Activated naive CD4-positive, alpha-beta T cell treated with anti-CD3 and anti-CD28 coated beads, Interleukin-2, amount 50 U/mL, for 16 hours (primary cell): ENCODE measurements at regions not wholly inside any gene's neighbourhood (a gene's known extent, or its start where the extent isn't known, plus 50 kb on each side); places are given as distances from the start of the nearest gene placed in this dataset.
"Not testable (repeated sequence)": the region's sequence is repeated elsewhere in the genome, so short reads cannot be mapped to it uniquely, and the experiment has no call there.

Experiments
- DNase-seq: peaks from one replicate; pipeline ENCODE4 v3.0.0-alpha.2; 2020

DNA sequence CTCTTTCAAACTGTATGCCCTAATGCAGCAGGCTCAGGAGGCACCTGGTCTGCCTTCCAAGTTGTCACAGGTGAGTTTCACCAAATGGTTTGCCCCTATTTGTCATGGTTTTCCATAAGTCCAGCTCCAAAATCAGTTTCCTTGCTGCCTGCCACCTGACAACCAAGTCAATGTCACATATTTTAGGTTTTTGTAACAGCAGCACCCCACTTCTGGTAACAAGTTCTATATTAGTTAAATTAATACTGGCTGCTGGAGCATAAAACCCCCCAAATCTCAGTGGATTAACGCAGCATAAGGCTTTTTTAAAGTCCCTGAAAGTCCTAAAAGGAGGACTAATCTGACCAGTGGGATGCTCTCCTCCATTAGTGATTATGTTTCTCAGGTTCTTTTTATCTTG, 200.7 kb downstream of the RRAGC start:
- DNase-seq = no peak

- DNase-seq = no peak
These were observed 201.7 kb downstream of the RRAGC start for GRCh38 chr1:38657873-38658272.

DNA sequence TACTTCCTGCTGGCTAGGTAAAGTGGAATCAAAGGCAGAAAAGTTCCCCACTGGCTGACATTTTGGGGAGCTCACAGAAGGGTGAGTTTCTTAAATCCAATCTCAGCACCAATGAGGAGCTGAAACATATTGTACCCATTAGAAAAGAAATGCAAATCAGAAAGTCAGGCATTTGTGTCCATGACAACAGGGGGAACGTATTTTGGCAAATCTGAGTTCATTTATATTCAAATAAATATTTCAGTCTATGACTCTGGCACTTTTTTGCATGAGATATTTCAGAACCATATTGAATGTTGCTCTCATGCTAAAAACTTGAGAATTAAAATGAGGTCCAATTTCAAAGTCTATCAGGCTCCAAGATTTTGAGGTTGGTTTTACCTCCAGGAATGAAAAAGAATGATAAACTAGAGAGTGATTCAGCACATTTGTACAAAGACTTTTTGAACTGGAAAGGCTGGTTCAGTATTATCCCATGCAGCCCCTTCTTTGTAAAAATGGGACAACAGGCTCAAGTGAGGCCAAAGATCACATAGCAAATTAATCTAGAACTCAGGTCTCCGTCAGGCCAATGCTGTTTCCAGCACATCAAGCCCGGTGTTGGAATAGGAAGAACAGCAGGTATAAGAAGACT, 202.2 kb downstream of the RRAGC start:
- DNase-seq = no peak

DNA sequence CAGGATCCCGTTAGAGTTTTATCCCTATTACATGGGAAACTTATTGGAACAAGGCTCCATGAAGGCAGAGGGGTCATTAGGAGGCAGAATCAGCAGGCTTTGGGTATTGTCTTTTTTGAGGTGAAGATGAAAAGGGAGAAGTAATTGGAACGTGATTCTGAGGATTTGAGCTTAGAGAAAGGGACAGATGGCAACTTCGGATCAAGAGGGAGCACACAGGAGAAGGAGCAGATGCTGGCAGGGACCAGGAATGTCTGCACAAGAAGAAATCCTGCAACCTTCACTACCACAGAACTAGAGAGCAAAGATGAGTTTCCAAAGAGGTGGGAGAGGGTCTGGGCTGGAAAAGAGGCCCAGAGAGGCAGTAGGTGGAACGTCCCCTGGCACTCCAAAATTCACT, 202.8 kb downstream of the RRAGC start:
- no peak for DNase-seq

GRCh38 chr1:38652217-38652616, 207.4 kb downstream of the RRAGC start:
- no peak for DNase-seq

GRCh38 chr1:38651669-38652068, 207.9 kb downstream of the RRAGC start:
- no peak for DNase-seq

DNA sequence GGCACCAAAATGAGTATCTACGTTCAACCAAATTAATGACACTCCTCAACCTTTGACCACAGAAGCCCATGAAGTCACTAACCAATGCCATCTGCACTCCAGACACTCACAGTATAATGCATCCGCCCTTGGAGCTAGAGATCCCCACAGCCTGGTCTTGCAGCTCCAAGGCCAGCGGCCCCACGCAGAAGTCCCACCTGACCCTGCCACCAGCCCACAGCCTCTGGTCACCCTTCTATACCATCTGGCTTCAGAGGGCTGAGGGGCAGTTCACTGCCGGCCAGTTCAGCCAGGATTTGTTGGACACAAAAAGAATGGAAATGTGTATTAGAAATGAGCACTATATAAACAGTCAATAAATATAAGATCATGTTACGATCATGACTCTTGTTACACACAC, 211.2 kb downstream of the RRAGC start:
- DNase-seq = no peak

- not testable (repeated sequence) for DNase-seq
These were observed 212.2 kb downstream of the RRAGC start for GRCh38 chr1:38647341-38647740.

GRCh38 chr1:38644092-38644491, 215.5 kb downstream of the RRAGC start:
- no peak for DNase-seq

GRCh38 chr1:38641661-38642060, 217.9 kb downstream of the RRAGC start:
- no peak for DNase-seq

- no peak for DNase-seq
These were observed 219.2 kb downstream of the RRAGC start for GRCh38 chr1:38640371-38640770.

GRCh38 chr1:38628241-38628640, 231.3 kb downstream of the RRAGC start:
- DNase-seq = no peak

DNA sequence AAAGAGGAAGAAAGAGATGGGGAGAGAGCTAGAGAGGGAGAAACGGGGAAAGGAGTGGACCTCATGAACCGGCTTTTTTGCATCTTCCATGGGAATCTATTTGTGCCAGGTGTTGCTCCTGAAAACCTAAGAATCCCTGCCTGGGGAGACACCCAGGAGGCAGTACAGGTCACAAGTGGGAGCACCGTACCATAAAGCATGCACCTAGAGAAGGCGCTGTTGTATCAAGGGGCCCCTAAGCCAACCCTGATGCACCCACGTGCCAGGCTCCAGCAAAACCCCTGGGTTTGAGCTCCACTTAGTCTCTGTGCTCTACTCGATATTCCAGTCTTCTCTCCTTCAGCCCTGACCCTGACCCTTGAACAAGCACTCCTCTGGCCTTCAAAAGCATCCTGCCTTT, 233.6 kb downstream of the RRAGC start:
- no peak for DNase-seq

- DNase-seq = no peak
These were observed 235.1 kb downstream of the RRAGC start for GRCh38 chr1:38624336-38625039.

DNA sequence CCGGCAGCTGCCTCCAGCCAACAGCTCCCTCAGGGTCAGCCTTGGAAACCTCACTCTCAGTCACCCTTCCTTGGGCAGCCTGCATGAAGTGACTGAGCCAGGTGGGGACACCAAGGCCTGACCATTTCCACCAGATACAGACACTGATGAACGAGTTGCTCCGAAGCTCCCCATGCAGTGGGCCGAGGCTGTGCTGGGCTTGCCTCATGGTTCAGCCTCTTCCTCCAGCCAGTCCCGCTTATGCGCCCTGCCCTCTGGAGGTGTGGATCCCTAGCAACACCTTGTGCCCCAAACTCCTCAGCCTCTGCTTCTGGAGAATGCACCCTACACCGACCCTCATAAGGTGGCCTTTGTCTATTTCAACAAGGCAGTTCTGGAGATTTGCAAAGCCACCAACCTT, 236.0 kb downstream of the RRAGC start:
- no peak for DNase-seq

- DNase-seq = no peak
These were observed 237.4 kb downstream of the RRAGC start for GRCh38 chr1:38622197-38622596.

GRCh38 chr1:38616846-38617245, 242.7 kb downstream of the RRAGC start:
- DNase-seq = no peak

GRCh38 chr1:38615680-38616079, 243.9 kb downstream of the RRAGC start:
- no peak for DNase-seq

GRCh38 chr1:38614861-38615260, 244.7 kb downstream of the RRAGC start:
- no peak for DNase-seq

DNA sequence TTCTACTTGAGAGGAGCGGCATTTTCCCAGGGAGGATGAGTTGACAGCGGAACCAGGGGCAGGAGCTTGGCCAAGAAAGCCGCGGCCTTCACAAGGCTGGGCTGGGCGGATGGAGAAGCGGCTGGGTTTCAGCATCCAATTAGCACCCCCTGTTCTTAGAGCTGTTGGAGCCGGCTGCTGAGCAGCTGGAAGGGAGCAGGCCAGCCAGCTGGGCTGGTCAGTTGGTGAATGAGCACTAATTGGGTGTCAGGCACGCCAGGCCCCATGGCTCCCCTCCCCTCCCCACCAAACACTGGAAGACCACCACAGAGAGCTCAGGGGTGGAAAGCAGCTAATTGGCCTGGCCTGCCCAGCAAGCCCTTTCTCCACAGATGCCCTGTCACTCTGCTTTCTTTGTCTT, 245.6 kb downstream of the RRAGC start:
- DNase-seq = no peak

DNA sequence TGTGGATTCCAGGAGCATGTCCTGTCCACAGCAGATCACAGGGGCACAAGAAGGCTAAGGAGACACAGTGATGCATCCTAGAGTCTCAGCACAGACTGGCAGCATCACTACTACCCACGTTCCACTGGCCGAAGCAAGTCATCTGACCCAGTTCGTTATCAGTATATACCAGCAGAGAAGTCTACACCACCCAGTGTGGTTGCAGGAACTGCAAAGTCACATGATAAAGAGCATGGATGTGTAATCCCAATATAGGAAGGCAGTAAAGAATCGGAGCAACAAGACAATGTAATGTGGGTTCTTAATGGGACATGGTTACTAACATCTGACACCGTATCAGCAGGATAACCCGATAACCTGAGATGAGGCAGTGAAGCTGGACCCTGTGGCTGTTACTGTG, 246.6 kb downstream of the RRAGC start:
- no peak for DNase-seq

DNA sequence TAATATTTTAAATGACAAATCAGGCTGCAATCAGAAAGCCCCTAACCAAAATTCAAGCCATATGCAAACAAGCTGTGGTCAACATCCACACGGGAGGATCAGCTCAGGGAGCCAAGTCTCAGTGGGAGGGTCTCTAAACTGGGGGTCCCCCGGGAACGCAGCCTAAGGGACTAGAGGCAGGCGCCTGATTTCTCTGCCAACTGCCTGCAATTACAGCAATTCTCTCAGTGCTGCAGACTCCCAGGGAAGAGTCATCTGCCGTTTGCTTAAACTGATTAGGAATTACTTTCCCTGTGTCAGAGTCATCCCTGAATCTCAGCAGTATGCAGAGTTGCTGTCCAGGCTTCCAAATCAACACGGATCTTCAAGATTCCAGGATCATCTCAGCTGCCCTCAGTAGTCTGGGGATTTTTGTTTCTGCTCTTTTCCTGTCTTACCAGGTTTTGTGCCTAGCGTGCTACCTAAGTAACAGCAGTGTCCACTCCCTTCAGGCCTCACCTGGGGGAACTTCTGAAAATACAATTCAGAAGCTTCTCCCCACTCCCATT, 247.8 kb downstream of the RRAGC start:
- DNase-seq = no peak

DNA sequence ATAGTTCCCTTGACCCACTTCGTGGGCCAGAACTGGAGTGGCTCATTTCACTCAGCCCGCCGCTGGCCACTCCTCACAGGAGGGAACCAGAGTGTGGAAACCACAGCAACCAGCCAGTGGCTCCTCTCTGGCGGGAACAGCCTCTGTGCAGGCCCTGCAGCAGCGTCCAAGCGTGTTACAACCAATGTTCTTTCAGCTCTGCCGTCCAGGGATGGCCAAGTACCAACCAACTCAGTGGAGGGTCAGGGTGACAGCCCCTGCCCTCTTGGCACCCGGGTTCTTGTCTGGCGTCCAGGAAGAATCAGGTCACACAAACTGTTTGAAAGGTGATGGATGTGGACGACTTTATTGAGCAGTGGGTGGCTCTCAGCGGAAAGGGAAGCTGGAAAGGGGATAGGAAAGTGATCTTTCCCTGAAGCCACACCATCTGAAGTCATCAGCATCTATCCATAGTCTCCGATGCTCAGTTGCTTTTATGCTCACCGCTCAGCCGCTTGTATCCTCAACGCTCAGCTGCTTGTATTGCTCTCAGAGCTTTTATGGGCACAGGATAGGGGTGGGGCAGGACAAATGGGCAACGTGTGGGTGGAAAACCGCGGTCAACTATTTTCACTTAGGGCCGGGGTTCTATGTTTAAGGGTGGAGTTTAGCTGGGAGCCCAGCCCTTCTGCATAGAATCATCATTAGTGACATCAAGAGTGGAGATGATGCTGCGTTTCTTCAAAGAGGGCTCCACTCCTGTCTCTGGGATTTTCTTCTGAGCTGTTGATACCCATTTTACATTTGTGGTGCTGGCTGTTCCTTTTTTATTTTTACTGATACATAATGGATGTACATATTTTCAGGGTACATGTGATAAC, 250.2 kb downstream of the RRAGC start:
- DNase-seq = no peak
